NCI-H446 treated with DMSO at 0.1 percent for 48 hours (cell line): ENCODE measurements at regions not wholly inside any gene's neighbourhood (a gene's known extent, or its start where the extent isn't known, plus 50 kb on each side); places are given as distances from the start of the nearest gene placed in this dataset.
"Not testable (repeated sequence)": the region's sequence is repeated elsewhere in the genome, so short reads cannot be mapped to it uniquely, and the experiment has no call there.

ENCODE experiments used
- DNase-seq: peaks from one replicate; lab custom pipeline; 2025; lab: John Stamatoyannopoulos, UW

DNA sequence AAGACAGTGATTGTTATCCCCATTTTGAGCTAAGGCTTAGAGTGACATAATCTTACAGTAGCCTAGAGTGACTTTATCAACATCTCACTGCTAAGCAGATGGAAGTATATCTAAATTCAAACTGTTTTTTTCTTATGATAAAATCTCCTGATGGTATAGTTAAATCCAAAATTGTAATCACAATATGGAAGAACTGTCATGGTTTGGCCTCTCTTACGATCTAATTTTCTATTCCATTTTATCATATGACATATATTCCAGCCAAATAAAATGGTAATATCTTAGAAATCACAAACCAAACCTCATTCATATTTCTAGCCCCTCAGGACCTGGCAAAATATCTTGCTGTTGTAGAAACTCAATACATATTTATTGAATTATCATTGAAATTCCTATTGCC lies 864.7 kb downstream of the SLC6A15 start:
- no peak for DNase-seq

DNA sequence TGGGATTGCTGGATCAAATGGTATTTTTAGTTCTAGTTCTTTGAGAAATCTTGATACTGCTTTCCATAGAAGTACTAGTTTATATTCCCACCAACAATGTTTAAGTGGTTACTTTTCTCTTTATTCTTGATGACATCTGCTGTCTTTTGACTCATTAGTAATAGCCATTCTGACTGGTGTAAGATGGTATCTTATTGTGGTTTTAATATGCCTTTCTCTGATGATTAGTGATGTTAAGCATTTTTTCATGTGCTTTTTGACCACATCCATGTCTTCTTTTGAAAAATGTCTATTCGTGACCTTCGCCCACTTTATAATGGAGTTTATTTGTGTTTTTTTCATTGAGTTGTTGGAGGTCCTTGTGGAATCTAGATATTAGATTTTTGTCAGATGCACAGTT lies 865.7 kb downstream of the SLC6A15 start:
- no peak for DNase-seq

DNA sequence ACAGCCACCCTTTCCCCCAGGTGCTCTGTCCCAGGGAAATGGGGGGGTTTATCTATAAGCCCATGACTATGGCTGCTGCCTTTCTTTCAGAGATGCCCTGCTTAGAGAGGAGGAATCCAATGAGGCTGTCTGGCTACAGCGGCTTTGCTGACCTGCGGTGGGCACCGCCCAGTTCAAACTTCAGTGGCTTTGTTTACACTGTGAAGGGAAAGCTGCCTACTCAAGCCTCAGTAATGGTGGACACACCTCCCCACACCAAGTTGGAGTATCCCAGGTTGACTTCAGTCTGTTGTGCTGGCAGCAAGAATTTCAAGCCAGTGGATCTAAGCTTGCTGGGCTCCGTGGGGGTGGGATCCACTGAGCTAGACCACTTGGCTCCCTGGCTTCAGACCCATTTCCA lies 869.2 kb downstream of the SLC6A15 start:
- DNase-seq, result no peak

- DNase-seq, result no peak
Measured at GRCh38 chr12:84038242-84038641, 874.4 kb downstream of the SLC6A15 start.

- no peak for DNase-seq
Measured at GRCh38 chr12:84036912-84037311, 875.7 kb downstream of the SLC6A15 start.

DNA sequence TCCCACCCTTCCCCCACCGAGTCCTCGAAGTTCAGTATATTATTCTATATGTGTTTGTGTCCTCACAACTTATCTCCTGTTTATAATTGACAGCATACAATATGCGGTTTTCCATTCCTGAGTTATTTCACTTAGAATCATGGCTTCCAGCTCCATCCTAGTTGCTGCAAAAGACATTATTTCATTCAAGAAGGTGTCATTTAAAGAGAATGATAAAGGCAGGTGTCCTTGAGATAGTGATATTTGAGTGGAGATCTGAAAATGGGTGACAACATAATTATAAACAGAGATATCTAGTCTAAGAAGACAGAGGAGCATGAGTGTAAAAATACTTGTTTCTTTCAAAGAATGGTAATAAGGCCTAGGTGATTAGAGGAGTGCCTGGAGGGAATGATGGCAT lies 876.8 kb downstream of the SLC6A15 start:
- no peak for DNase-seq

DNA sequence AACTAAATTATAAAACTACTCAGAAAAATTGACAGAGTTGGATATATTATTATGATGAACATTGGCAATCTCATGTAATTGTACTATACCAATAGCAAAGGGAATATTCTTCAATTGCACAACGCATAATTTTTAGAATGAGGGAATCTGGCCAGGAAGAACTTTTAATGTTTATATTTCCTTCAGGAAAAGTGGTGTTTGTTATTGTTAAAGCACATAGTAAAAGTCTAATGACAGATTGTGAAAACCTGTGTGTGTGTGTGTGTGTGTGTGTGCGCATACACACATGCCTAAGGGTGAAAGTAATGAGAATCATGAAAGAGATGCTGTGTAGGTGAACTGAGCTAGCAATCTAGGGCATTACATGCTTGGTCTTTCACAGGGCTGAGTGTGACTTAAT lies 877.7 kb downstream of the SLC6A15 start:
- DNase-seq, result no peak

DNA sequence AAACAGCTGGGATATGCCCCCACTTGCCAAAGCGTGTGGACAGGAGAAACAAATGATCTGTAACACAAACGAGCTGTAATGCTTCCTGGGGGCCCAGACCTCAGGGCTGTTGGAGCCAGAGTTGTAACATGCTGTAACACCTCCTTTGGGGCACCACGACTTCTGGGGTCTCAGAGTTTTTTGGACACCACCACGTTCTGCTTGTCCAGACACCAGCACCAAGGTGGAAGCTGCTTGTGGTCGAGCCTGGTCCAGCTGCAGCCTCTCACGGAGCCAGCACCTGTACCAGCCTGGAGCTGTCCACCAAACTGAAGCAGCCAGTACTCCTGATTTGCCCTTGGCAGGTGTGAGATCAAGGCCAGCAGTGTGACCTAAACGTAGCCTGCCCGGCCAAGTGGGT lies 879.4 kb downstream of the SLC6A15 start:
- DNase-seq, result no peak

DNA sequence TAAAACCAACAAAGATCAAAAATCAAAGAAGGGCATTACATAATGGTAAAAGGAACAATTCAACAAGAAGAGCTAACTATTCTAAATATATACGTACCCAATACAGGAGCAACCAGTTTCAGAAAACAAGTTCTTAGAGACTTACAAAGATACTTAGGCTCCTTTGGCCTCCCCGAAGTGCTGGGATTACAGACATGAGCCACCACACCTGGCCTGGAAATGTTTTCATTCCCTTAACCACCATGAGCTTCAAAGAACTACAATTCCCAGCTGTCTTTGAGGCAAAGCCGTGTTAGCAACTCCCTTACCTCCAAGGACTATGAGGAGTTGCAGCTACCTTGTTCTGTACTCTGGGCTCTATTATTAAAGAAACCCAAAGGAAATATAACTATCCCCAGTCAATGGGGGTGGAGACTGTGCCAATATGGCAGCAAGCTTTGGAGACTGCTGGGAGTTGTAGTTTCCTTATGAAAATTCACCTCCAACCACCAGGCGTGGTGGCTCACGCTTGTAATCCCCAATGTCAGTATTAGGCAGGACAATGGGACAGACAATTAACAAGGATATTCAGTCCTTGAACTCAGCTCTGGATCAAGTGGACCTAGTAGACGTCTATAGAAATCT lies 893.9 kb downstream of the SLC6A15 start:
- DNase-seq, result not testable (repeated sequence)

DNA sequence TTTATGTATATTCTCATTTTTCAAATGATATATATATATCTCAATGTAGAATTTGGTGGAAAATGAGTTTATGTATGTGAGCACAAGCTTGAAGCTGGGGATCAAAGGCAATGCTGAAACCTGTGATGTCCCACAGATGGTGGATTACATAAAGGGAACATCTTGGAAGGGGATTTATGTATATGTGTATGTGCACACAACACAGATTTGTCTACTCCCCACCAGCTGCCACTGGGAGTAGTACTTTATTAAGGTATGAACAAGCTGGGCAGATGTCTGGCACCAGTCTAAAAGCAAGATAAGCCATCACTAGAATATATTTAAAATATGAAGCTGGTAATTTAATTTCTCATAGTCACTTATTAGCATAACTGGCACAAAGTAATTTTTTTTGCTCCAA lies 895.6 kb downstream of the SLC6A15 start:
- no peak for DNase-seq

DNA sequence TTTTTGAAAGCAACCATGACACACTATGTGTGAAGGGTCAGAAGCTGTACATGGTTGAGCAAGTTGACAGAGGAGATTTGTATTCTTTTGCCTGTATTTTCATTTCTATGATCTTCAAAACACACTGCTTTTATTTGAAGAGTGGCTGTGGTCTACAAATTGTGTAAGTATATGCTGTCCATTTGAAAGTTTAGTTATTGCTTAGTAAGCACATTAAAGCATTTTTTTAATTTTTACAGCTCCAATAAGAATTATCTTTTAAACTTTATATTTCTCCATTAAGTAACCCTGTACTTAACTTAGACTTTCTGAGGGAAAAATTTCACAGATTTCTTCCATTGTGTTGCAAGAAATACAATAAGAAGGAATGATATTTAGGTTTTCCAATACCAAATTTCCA lies 915.2 kb downstream of the SLC6A15 start:
- DNase-seq, result no peak

DNA sequence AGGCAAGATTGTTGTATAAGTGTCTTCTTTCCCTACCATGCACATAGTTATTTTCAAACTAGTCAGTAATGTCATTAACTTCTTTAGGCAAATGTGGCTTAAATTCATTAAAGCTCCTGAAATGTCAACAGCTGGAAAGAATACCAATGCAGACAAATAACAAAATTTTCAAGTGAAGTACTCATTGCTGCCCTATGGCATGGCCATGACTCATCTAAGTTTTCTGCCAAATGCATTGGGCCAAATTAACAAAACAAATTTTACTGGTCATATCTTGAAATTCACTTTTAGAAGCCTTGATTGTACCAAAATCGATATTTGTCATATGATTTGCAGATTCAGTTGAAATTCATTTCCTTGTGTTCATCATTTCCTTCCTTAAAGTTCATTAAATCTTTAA lies 915.9 kb downstream of the SLC6A15 start:
- peak; percentile 2 for DNase-seq

- peak; percentile 18 for DNase-seq
Measured at GRCh38 chr12:83985084-83985483, 927.5 kb downstream of the SLC6A15 start.

DNA sequence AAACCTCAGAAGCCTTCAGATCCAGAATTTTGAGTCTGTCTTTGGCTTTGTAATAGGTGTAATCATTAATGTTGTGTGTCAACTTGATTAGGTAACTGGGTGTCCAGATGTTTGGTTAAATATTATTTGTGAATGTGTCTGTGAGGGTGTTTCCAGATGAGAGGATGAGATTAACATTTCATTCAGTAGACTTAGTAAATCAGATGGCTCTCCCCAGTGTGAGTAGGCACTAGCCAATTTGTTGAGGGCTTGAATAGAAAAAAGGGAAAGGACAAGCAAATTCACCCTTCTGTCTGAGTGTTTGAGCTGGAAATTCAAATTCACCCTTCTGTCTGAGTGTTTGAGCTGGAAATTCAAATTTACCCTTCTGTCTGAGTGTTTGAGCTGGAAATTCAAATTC lies 932.2 kb downstream of the SLC6A15 start:
- no peak for DNase-seq

- DNase-seq, result no peak
Measured at GRCh38 chr12:83979785-83980184, 932.8 kb downstream of the SLC6A15 start.

DNA sequence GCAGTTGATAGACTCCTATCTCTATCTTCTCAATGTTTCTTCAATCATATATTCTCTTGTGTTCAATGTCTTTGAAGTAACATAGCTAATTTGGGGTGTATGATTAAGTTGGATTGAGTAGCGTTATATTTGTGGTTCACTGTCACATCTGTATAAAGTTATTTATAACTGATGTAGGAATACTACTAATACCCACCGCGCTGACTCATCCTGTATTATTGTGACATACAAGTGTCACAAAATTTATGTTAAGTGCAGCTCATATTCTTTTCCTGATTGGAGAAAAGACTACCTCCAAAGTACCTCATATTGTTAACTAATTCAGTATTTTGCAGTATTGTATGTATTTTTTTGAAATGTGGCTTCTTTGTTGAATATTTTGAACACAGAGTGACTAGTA lies 940.8 kb downstream of the SLC6A15 start:
- no peak for DNase-seq

- no peak for DNase-seq
Measured at GRCh38 chr12:83960767-83961166, 951.8 kb downstream of the SLC6A15 start.

DNA sequence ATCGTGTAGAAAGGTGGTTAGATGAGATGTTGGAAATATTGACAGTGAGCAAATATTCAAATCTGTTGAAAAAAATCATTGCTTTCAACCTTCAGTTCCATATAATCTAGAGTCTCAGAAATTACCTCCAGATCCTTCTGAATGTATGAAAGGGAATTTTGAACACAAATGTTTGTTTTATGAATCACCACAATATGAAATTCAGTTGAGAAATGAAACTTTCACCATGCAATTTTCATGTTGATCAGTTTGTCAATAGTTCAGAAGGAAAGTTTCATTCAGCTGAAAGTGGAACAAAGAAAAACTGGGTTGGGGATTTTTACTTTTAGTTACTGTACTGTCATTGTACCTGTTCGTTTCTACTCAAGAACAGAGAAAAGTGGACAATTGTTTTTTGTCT lies 953.6 kb downstream of the SLC6A15 start:
- DNase-seq, result no peak

DNA sequence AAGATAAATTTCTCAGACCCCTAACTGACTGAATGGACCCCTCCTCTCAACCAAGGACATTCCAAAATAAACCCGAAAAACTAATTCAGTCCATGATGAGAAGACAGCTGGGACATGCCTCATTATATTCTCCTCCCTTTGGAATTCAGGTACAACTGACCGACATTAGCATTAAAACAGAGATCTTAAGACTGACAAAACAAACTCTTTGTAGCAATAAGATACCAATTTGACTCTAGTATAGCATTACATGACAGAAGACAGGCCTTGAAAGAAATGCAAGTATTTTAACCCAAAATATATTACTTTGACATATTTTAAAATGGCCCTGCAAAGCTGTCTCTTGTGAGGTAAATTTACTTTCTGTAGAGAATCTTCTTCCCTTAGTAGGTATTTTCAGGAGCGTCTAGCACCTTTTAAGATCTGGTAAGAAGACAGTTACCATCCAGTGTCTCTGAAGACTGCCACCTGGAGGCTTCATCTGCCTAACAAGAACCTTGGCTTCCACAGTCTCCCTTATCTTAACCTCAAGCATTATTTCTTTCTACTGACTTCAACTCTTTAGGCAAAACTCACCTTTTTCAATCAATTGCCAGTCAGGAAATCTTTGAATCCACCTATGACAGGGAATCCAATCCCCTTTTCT lies 957.5 kb downstream of the SLC6A15 start:
- no peak for DNase-seq

DNA sequence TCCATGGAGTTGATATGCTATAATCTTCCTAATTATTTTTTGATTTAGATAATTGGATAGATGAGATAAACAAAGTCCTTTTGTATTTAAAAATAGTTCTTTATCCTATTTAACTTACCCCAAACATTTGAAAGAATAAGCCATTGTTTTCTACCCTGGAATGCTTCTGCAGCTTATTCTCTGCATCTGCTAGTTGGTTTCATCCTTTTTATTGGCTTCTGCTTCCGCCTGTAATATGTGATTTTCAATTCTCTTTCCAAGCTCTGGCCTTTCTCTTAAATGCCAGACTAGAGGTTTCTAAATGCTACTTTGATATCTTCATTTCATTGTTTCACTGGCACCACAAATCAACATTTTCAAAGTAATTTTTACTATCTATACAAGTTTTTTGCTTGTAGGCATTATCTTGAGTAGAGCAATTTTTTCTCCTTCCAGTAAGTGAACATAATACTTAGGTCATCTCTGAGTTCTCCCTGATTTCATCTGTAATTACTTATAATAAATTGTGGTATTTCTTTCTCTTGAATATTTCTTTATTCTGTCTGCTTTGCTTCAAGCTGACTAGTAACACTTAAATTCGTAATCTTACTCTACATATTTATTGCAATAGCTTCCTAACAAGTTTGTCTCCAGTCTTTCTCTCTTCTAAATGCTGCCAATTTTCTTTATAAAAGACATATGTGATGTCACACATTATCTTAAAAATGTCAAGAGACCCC lies 958.4 kb downstream of the SLC6A15 start:
- DNase-seq, result no peak

DNA sequence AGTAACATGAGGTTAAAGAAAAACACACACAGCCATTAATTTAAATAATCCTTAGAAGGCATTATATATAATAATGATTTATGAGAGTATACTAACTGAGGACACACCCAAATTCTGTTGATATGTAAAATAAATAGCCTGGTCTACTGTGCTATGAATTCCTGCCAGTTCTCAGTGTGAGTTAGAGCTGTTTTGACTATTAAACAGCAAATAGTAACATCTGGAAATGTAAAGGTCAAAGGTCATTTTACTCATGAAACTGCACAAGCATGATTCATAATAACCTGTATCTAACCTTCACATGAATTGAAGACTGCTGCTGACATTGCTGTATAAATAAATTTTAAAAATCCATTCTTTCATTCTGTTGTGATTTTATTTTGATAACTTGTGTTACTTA lies 966.7 kb downstream of the SLC6A15 start:
- no peak for DNase-seq

DNA sequence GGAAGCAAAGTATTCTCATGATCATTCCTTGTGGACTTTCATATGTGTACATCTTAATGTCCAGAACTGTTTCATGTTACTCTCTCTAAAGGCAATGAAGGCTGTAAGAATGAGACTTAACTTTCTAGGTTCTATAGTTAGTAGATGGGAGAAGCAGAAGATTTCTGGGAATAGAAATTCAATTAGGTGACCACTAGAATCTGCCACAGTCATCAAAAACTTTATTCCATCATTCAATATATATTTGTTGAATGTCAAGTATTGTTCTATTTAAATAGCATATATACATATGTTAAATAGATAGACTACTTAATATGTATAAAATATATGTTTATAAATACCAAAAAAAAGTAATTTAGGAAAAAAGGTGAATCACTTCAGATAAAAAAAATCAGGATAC lies 972.9 kb downstream of the SLC6A15 start:
- no peak for DNase-seq

GRCh38 chr12:83933615-83934014 lies 979.0 kb downstream of the SLC6A15 start:
- no peak for DNase-seq

- DNase-seq, result peak; percentile 76
Measured at GRCh38 chr12:83932011-83932410, 980.6 kb downstream of the SLC6A15 start.
